ENCODE measurements at regions not wholly inside any gene's neighbourhood (a gene's known extent, or its start where the extent isn't known, plus 50 kb on each side); places are given as distances from the start of the nearest gene placed in this dataset.
A peak's percentile ranks its signal among the peaks of the same experiment; 100 is the strongest.
"Not testable (repeated sequence)": the region's sequence is repeated elsewhere in the genome, so short reads cannot be mapped to it uniquely, and the experiment has no call there.

- H3K36me3 ChIP-seq (ENCODE audit: control insufficient read depth in 4 of 4, insufficient read depth in 3 of 4, low read depth in 1 of 4, low read length in 3 of 4): no peaks in the 10 kb centered on the region
- H3K9me3 ChIP-seq (ENCODE audit: control insufficient read depth in 4 of 4, low read length in 3 of 4): no peaks in the 10 kb centered on the region
- H3K4me3 ChIP-seq (ENCODE audit: low read depth in 1 of 3, low read length in 3 of 3): no peak overlapping the region
- TF ChIP-seq JUND (IDR thresholded peaks at IDR 0.05) (no peak), RXRA (IDR thresholded peaks at IDR 0.05) (peak in 1 of 2 donors; percentile 17), NR2F2 (IDR thresholded peaks at IDR 0.05) (no peak), ATF3 (IDR thresholded peaks at IDR 0.05) (peak; percentile 89), ZBTB33 (IDR thresholded peaks at IDR 0.05) (no peak), EGR1 (IDR thresholded peaks at IDR 0.05; ENCODE audit: low read depth in 2 of 2) (no peak), HNF4A (conservative IDR thresholded peaks at IDR 0.05) (peak; percentile 11 to 12)
- peaks cover 0 to 3% (median 0%) of the 10 kb centered on the region in 4 donors for H3K27me3 ChIP-seq (ENCODE audit: control insufficient read depth in 4 of 4, insufficient read depth in 4 of 4, low read length in 3 of 4)
- no peak overlapping the region for H3K27ac ChIP-seq (ENCODE audit: low read depth in 1 of 2, low read length in 2 of 2)
- no peak overlapping the region for H3K9ac ChIP-seq (ENCODE audit: low read depth in 1 of 2, low read length in 2 of 2)
- DNase-seq (ENCODE audit: low spot score): no peak
- H3K4me1 ChIP-seq (ENCODE audit: control insufficient read depth in 4 of 4, insufficient read depth in 4 of 4, low read length in 3 of 4): no peaks in the 10 kb centered on the region
Measured at GRCh38 chr6:130503146-130503545, 137.3 kb downstream of the TMEM200A start.

GRCh38 chr6:130505808-130506598, 140.2 kb downstream of the TMEM200A start:
- DNase-seq (ENCODE audit: low spot score): no peak
- no peak overlapping the region for H3K4me3 ChIP-seq (ENCODE audit: low read depth in 1 of 3, low read length in 3 of 3)
- no peaks in the 10 kb centered on the region for H3K9me3 ChIP-seq (ENCODE audit: control insufficient read depth in 4 of 4, low read length in 3 of 4)
- no peak for TF ChIP-seq JUND (IDR thresholded peaks at IDR 0.05)
- TF ChIP-seq ATF3 (IDR thresholded peaks at IDR 0.05): no peak
- no peak for TF ChIP-seq RXRA (IDR thresholded peaks at IDR 0.05)
- TF ChIP-seq FOXA2 (IDR thresholded peaks at IDR 0.05): no peak
- TF ChIP-seq ZBTB33 (IDR thresholded peaks at IDR 0.05): no peak
- TF ChIP-seq TAF1 (conservative IDR thresholded peaks at IDR 0.05): no peak
- no peak for TF ChIP-seq MAX (IDR thresholded peaks at IDR 0.05)
- no peak for TF ChIP-seq FOXA1 (IDR thresholded peaks at IDR 0.05)
- TF ChIP-seq SP1 (IDR thresholded peaks at IDR 0.05): no peak
- TF ChIP-seq YY1 (IDR thresholded peaks at IDR 0.05): no peak
- TF ChIP-seq RAD21 (IDR thresholded peaks at IDR 0.05): no peak
- no peak for TF ChIP-seq CTCF (IDR thresholded peaks at IDR 0.05; ENCODE audit: low read depth, low read length, missing input control)
- TF ChIP-seq HNF4G (IDR thresholded peaks at IDR 0.05): no peak
- 81% methylated on average over 4 of the region's 4 CpGs for WGBS
- no peak overlapping the region for H3K9ac ChIP-seq (ENCODE audit: low read depth in 1 of 2, low read length in 2 of 2)
- H3K27ac ChIP-seq (ENCODE audit: low read depth in 1 of 2, low read length in 2 of 2): no peak overlapping the region
- H3K4me1 ChIP-seq (ENCODE audit: control insufficient read depth in 4 of 4, insufficient read depth in 4 of 4, low read length in 3 of 4): no peaks in the 10 kb centered on the region
- H3K36me3 ChIP-seq (ENCODE audit: control insufficient read depth in 4 of 4, insufficient read depth in 3 of 4, low read depth in 1 of 4, low read length in 3 of 4): no peaks in the 10 kb centered on the region
- H3K27me3 ChIP-seq (ENCODE audit: control insufficient read depth in 4 of 4, insufficient read depth in 4 of 4, low read length in 3 of 4): no peaks in the 10 kb centered on the region

GRCh38 chr6:130507005-130507665, 141.3 kb downstream of the TMEM200A start:
- not testable (repeated sequence) for H3K27ac ChIP-seq (ENCODE audit: low read depth in 1 of 2, low read length in 2 of 2); H3K4me1 ChIP-seq (ENCODE audit: control insufficient read depth in 4 of 4, insufficient read depth in 4 of 4, low read length in 3 of 4); H3K27me3 ChIP-seq (ENCODE audit: control insufficient read depth in 4 of 4, insufficient read depth in 4 of 4, low read length in 3 of 4); H3K36me3 ChIP-seq (ENCODE audit: control insufficient read depth in 4 of 4, insufficient read depth in 3 of 4, low read depth in 1 of 4, low read length in 3 of 4); H3K9ac ChIP-seq (ENCODE audit: low read depth in 1 of 2, low read length in 2 of 2); DNase-seq (ENCODE audit: low spot score); H3K4me3 ChIP-seq (ENCODE audit: low read depth in 1 of 3, low read length in 3 of 3); H3K9me3 ChIP-seq (ENCODE audit: control insufficient read depth in 4 of 4, low read length in 3 of 4)
- 72% methylated on average over 5 of the region's 5 CpGs for WGBS
